H9 (cell line): ENCODE measurements at regions not wholly inside any gene's neighbourhood (a gene's known extent, or its start where the extent isn't known, plus 50 kb on each side); places are given as distances from the start of the nearest gene placed in this dataset.

Experiments used
- DNase-seq: peaks from one replicate; pipeline ENCODE4 v3.0.0-alpha.2; 2017
- H2AFZ ChIP-seq: one replicate; pipeline ENCODE4 v1.6.1; 2013; ENCODE audit warnings: mild to moderate bottlenecking, low read length, control low read depth, moderate library complexity
- H2AK5ac ChIP-seq: 2 replicates; pipeline ENCODE4 v1.6.1; 2013; ENCODE audit warnings: low read length, control low read depth, mixed read lengths; ENCODE audit not compliant: insufficient read length
- H2BK120ac ChIP-seq: one replicate; pipeline ENCODE4 v1.6.1; 2013; ENCODE audit warnings: low read depth, mild to moderate bottlenecking, low read length, control low read depth, inconsistent platforms; ENCODE audit not compliant: poor library complexity, severe bottlenecking
- H2BK12ac ChIP-seq: 2 replicates; pipeline ENCODE4 v1.6.1; 2013; ENCODE audit warnings: low read length, control low read depth, mixed read lengths, low read depth; ENCODE audit not compliant: insufficient read length
- H2BK15ac ChIP-seq: 2 replicates; pipeline ENCODE4 v1.6.1; 2013; ENCODE audit warnings: low read depth, low read length, control low read depth
- H2BK20ac ChIP-seq: one replicate; pipeline ENCODE4 v1.6.1; 2013; ENCODE audit warnings: low read depth, mild to moderate bottlenecking, low read length, control low read depth, inconsistent platforms; ENCODE audit not compliant: poor library complexity, severe bottlenecking
- H2BK5ac ChIP-seq: 2 replicates; pipeline ENCODE4 v1.6.1; 2013; ENCODE audit warnings: low read length, control low read depth, mixed read lengths; ENCODE audit not compliant: insufficient read length
- H3K14ac ChIP-seq: 2 replicates; pipeline ENCODE4 v1.6.1; 2013; ENCODE audit warnings: low read length, control low read depth; ENCODE audit not compliant: insufficient read depth
- H3K18ac ChIP-seq: 2 replicates; pipeline ENCODE4 v1.6.1; 2013; ENCODE audit warnings: low read depth, mild to moderate bottlenecking, mixed read lengths, low read length, control low read depth; ENCODE audit not compliant: insufficient read length
- H3K23ac ChIP-seq: 2 replicates; pipeline ENCODE4 v1.6.1; 2013; ENCODE audit warnings: low read length, control low read depth, mixed read lengths, low read depth; ENCODE audit not compliant: insufficient read length
- H3K23me2 ChIP-seq: 2 replicates; pipeline ENCODE4 v1.6.1; 2013; ENCODE audit warnings: low read depth, mild to moderate bottlenecking, mixed read lengths, low read length, control low read depth; ENCODE audit not compliant: insufficient read length, poor library complexity, severe bottlenecking
- H3K27ac ChIP-seq: 2 replicates; pipeline ENCODE4 v1.5.1; 2013; ENCODE audit warnings: low read length, control low read depth, mixed read lengths, low read depth; ENCODE audit not compliant: insufficient read length
- H3K27me3 ChIP-seq: 2 replicates; pipeline ENCODE4 v1.6.1; 2013; ENCODE audit warnings: low read length, control low read depth, inconsistent platforms; ENCODE audit not compliant: insufficient read depth
- H3K4ac ChIP-seq: 2 replicates; pipeline ENCODE4 v1.6.1; 2013; ENCODE audit warnings: low read depth, mild to moderate bottlenecking, control low read depth, inconsistent platforms, low read length, moderate library complexity
- H3K4me1 ChIP-seq: 2 replicates; pipeline ENCODE4 v1.6.1; 2013; ENCODE audit warnings: low read length, control low read depth, inconsistent platforms; ENCODE audit not compliant: insufficient read depth
- H3K4me2 ChIP-seq: 2 replicates; pipeline ENCODE4 v1.6.1; 2013; ENCODE audit warnings: low read length, control low read depth, mixed read lengths; ENCODE audit not compliant: insufficient read length, insufficient read depth
- H3K56ac ChIP-seq: 2 replicates; pipeline ENCODE4 v1.6.1; 2013; ENCODE audit warnings: low read depth, mild to moderate bottlenecking, mixed read lengths, low read length, control low read depth; ENCODE audit not compliant: insufficient read length
- H3K79me1 ChIP-seq: 2 replicates; pipeline ENCODE4 v1.6.1; 2013; ENCODE audit warnings: low read depth, mild to moderate bottlenecking, moderate library complexity, low read length, control low read depth, inconsistent platforms; ENCODE audit not compliant: insufficient read depth, poor library complexity, severe bottlenecking
- H3K79me2 ChIP-seq: 2 replicates; pipeline ENCODE4 v1.6.1; 2013; ENCODE audit warnings: low read length, control low read depth, inconsistent platforms; ENCODE audit not compliant: insufficient read depth
- H3K9ac ChIP-seq: 2 replicates; pipeline ENCODE4 v1.6.1; 2013; ENCODE audit warnings: low read length, control low read depth, mixed read lengths; ENCODE audit not compliant: insufficient read length; ENCODE audit errors: extremely low read depth
- H3K9me3 ChIP-seq: one replicate; pipeline ENCODE4 v1.6.1; 2013; ENCODE audit warnings: low read depth, low read length, inconsistent platforms; ENCODE audit not compliant: control insufficient read depth
- H3T11ph ChIP-seq: one replicate; pipeline ENCODE4 v1.6.1; 2013; ENCODE audit warnings: mild to moderate bottlenecking, low read length, control low read depth, inconsistent platforms
- H4K20me1 ChIP-seq: one replicate; pipeline ENCODE4 v1.6.1; 2013; ENCODE audit not compliant: control insufficient read depth, insufficient read length, insufficient read depth
- H4K5ac ChIP-seq: 2 replicates; pipeline ENCODE4 v1.6.1; 2013; ENCODE audit warnings: low read depth, mild to moderate bottlenecking, mixed read lengths, low read length, control low read depth; ENCODE audit not compliant: insufficient read length
- H4K8ac ChIP-seq: replicated peaks from 2 replicates; pipeline ENCODE4 v1.6.1; 2013; ENCODE audit warnings: low read length, control low read depth, mixed read lengths, low read depth; ENCODE audit not compliant: insufficient read length
- H4K91ac ChIP-seq: 2 replicates; pipeline ENCODE4 v1.6.1; 2013; ENCODE audit warnings: low read depth, mild to moderate bottlenecking, moderate library complexity, mixed read lengths, low read length, control low read depth; ENCODE audit not compliant: insufficient read length
- H3K27ac Mint-ChIP-seq, 3 experiments: 2 replicates in 2 of 3; 3 replicates in 1 of 3; pipeline ENCODE4 v1.8.0; 2020 to 2021; ENCODE audit warnings: mixed read lengths in 3 of 3, mild to moderate bottlenecking in 1 of 3, moderate library complexity in 1 of 3
- H3K27me3 Mint-ChIP-seq: 2 replicates; pipeline ENCODE4 v1.8.0; 2021; ENCODE audit warnings: low read depth, mild to moderate bottlenecking, moderate library complexity, mixed read lengths
- H3K36me3 Mint-ChIP-seq, 3 experiments: 2 replicates in 2 of 3; 3 replicates in 1 of 3; pipeline ENCODE4 v1.8.0; 2020 to 2021; ENCODE audit warnings: low read depth in 3 of 3, mixed read lengths in 3 of 3; ENCODE audit not compliant: insufficient read depth in 1 of 3
- H3K4me1 Mint-ChIP-seq, 2 experiments: 2 replicates each; pipeline ENCODE4 v1.8.0; 2020; ENCODE audit warnings: mixed read lengths in 2 of 2
- H3K4me3 Mint-ChIP-seq, 2 experiments: 2 replicates in 1 of 2; 3 replicates in 1 of 2; pipeline ENCODE4 v1.8.0; 2020 to 2021; ENCODE audit warnings: mild to moderate bottlenecking in 2 of 2, mixed read lengths in 2 of 2, moderate library complexity in 1 of 2
- H3K9me3 Mint-ChIP-seq, 2 experiments: 2 replicates in 1 of 2; 3 replicates in 1 of 2; pipeline ENCODE4 v1.8.0; 2020; ENCODE audit warnings: mild to moderate bottlenecking in 2 of 2, mixed read lengths in 2 of 2, moderate library complexity in 1 of 2
- CTCF ChIP-seq: fragments of 200-600 bp; sonication (generic); conservative IDR thresholded peaks from 3 replicates; pipeline ENCODE4 v1.8.0; 2021; ENCODE audit warnings: antibody characterized with exemption, mild to moderate bottlenecking
- WGBS: extraction: QIAGEN DNeasy Blood & Tissue Kit; methylation state at CpG from one replicate; pipeline ENCODE4 v1.1.7; 2013; ENCODE audit warnings: missing lambda C conversion rate, low lambda C conversion rate, mixed read lengths; ENCODE audit not compliant: insufficient read length; ENCODE audit errors: extremely low coverage; 5-methylcytosine and 5-hydroxymethylcytosine counted together

GRCh38 chr4:186341655-186342054, 75.7 kb downstream of the F11 start:
- no peak overlapping the region for H3K56ac ChIP-seq
- H3K27ac Mint-ChIP-seq: no peak overlapping the region

More at GRCh38 chr4:186341655-186342054, 75.7 kb downstream of the F11 start:
- H2BK120ac ChIP-seq: no peak overlapping the region
- no peaks in the 10 kb centered on the region for H3K23me2 ChIP-seq
- DNase-seq: no peak
- H4K8ac ChIP-seq: no peak overlapping the region
- no peak overlapping the region for H4K5ac ChIP-seq
- H2BK15ac ChIP-seq: no peak overlapping the region
- no peak for TF ChIP-seq CTCF
- no peak overlapping the region for H2AK5ac ChIP-seq
- no peak overlapping the region for H3K4me2 ChIP-seq
- no peak overlapping the region for H3K27ac ChIP-seq
- H3K4me1 ChIP-seq: peaks cover 2% of the 10 kb centered on the region; the same call in 1 of the 2 replicates
- no peak overlapping the region for H3K18ac ChIP-seq
- no peak overlapping the region for H3K9ac ChIP-seq
- H2AFZ ChIP-seq: no peak overlapping the region
- H4K20me1 ChIP-seq: no peaks in the 10 kb centered on the region
- no peak overlapping the region for H3K4ac ChIP-seq
- peaks cover 7 to 8% of the 10 kb centered on the region in 2 experiments for H3K4me1 Mint-ChIP-seq
- no peak overlapping the region for H2BK20ac ChIP-seq
- H3K4me3 Mint-ChIP-seq: no peak overlapping the region
- no peaks in the 10 kb centered on the region; a peak in 2 of 5 replicates for H3K9me3 Mint-ChIP-seq
- peaks cover 88% of the 10 kb centered on the region for H3K27me3 Mint-ChIP-seq
- H3K23ac ChIP-seq: no peak overlapping the region
- H3K79me2 ChIP-seq: no peaks in the 10 kb centered on the region
- no peaks in the 10 kb centered on the region for H3K36me3 Mint-ChIP-seq
- no CpG with 5 or more reads among the region's 5 CpGs for WGBS
- H4K91ac ChIP-seq: no peak overlapping the region
- H3K79me1 ChIP-seq: no peaks in the 10 kb centered on the region
- no peak overlapping the region for H3T11ph ChIP-seq
- peaks cover 17% of the 10 kb centered on the region; the same call in 1 of the 2 replicates for H3K27me3 ChIP-seq
- no peaks in the 10 kb centered on the region for H3K9me3 ChIP-seq
- H2BK5ac ChIP-seq: no peak overlapping the region
- no peak overlapping the region for H2BK12ac ChIP-seq
- no peak overlapping the region for H3K14ac ChIP-seq
